Neutrophil (primary cell): ENCODE measurements at regions not wholly inside any gene's neighbourhood (a gene's known extent, or its start where the extent isn't known, plus 50 kb on each side); places are given as distances from the start of the nearest gene placed in this dataset.

Experiments
- H3K27ac ChIP-seq: fragments of 200-600 bp; sonication (generic); 2 replicates; pipeline ENCODE4 v1.5.1; 2016; ENCODE audit warnings: mild to moderate bottlenecking, moderate library complexity
- H3K27me3 ChIP-seq: fragments of 200-600 bp; sonication (generic); 2 replicates; pipeline ENCODE4 v1.6.0; 2016; ENCODE audit warnings: mild to moderate bottlenecking
- H3K36me3 ChIP-seq: fragments of 200-600 bp; sonication (generic); 2 replicates; pipeline ENCODE4 v1.5.1; 2017
- H3K4me1 ChIP-seq, 2 experiments: fragments of 200-600 bp in 1 of 2; sonication (generic) in 1 of 2; 1 replicate in 1 of 2; 2 replicates in 1 of 2; pipeline versions ENCODE4 v1.5.1 to v1.6.1; 2013 to 2016; ENCODE audit warnings: low read depth in 1 of 2, low read length in 1 of 2, mild to moderate bottlenecking in 1 of 2, moderate library complexity in 1 of 2; ENCODE audit not compliant: control insufficient read depth in 1 of 2, insufficient read depth in 1 of 2
- H3K4me3 ChIP-seq, 2 experiments: fragments of 200-600 bp in 1 of 2; sonication (generic) in 1 of 2; 1 replicate in 1 of 2; 2 replicates in 1 of 2; pipeline ENCODE4 v1.5.1; 2013 to 2016; ENCODE audit warnings: low read depth in 1 of 2, low read length in 1 of 2, mild to moderate bottlenecking in 1 of 2, moderate library complexity in 1 of 2
- H3K9me3 ChIP-seq: fragments of 200-600 bp; sonication (generic); 2 replicates; pipeline ENCODE4 v1.5.1; 2016
- TF ChIP-seq, protein P1 (sequence below): fragments of 200-600 bp; sonication (generic); IDR thresholded peaks from 2 replicates; pipeline ENCODE4 v1.5.1; 2016; ENCODE audit warnings: antibody characterized with exemption

DNA sequence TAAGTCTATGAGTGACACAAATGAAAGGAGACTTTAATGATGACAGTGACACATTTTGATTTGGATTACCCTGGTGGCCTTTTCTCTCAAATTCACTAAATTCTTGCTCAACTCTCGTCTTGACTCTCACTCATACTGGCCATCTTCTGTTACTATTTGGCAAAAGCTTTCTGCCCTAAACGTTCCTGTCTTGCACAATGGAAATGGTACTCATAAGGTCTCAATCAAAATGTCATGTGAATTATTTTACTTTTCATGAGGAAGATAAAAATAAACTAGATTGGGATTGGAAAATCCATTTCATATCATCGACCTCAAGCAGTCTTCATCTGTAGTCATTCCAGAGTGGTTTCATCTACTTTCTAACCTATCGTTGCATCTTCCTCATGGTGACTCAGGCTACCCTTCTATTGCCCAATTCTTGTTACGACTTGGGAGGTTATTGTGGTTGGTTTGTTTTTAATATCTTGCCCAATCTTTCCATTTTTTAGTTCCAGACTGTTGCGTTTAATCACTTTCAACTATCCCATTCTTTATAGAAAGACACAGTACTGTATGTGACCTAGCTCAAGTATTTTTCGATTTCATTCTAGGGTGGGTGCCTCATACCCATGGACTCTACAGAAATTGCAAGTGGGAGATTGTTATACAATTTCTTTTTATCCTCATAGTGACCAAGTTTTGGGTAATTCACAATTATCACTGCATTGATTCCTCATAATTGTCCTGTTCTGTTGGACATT lies 317.2 kb upstream of the KCNJ16 start:
- H3K4me3 ChIP-seq = no peak overlapping the region
- H3K27ac ChIP-seq = no peak overlapping the region

DNA sequence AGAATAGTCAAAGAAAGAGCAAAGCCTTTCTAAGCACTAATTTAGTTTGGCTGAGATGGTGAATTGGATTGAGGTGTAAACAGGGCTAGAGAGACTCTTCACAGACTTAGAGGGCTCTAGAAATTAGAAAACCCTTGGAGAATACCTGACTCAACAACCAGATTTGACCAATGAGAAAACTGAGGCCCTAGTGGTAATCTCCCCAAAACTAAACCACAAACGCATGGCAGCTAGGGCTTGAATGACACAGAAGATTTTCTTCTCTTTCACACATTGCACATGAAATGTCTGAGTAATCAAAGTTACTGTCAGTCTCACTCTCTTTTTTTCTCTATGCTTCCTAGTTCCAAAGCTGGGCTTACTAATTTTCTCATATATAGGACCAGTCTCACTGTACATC lies 314.5 kb upstream of the KCNJ16 start:
- Histone ChIP-seq H3K9me3 (no peaks in the 10 kb centered on the region), H3K36me3 (no peaks in the 10 kb centered on the region), H3K4me3 (no peak overlapping the region), H3K4me1 (no peaks in the 10 kb centered on the region), H3K27me3 (no peaks in the 10 kb centered on the region), H3K27ac (no peak overlapping the region)
- TF ChIP-seq, protein P1, sequence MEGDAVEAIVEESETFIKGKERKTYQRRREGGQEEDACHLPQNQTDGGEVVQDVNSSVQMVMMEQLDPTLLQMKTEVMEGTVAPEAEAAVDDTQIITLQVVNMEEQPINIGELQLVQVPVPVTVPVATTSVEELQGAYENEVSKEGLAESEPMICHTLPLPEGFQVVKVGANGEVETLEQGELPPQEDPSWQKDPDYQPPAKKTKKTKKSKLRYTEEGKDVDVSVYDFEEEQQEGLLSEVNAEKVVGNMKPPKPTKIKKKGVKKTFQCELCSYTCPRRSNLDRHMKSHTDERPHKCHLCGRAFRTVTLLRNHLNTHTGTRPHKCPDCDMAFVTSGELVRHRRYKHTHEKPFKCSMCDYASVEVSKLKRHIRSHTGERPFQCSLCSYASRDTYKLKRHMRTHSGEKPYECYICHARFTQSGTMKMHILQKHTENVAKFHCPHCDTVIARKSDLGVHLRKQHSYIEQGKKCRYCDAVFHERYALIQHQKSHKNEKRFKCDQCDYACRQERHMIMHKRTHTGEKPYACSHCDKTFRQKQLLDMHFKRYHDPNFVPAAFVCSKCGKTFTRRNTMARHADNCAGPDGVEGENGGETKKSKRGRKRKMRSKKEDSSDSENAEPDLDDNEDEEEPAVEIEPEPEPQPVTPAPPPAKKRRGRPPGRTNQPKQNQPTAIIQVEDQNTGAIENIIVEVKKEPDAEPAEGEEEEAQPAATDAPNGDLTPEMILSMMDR = no peak

More for the DNA sequence above, 317.2 kb upstream of the KCNJ16 start:
- Histone ChIP-seq H3K27me3 (no peaks in the 10 kb centered on the region), H3K4me1 (no peaks in the 10 kb centered on the region), H3K9me3 (no peaks in the 10 kb centered on the region), H3K36me3 (no peaks in the 10 kb centered on the region)
- TF ChIP-seq, protein P1 = no peak

DNA sequence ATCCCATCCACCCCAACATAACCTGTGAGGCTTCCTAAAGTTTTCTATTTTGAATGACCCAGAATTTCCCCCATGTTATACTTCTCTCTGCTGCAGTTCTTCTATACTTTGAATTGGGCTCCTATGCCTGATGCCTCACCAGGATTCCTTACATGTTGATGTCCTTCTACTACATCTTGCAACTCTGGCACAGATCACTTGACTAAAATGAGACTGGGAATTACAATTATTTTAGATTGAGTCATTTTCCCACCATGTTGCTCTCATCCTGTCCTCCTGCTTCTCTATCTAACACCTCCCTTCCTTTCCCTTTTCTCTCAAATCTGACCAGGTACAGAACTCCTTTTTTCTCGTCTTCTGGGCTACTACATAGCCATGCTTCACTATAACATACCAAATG lies 314.0 kb upstream of the KCNJ16 start:
- Histone ChIP-seq H3K36me3 (no peaks in the 10 kb centered on the region), H3K9me3 (no peaks in the 10 kb centered on the region), H3K27me3 (no peaks in the 10 kb centered on the region), H3K4me1 (no peaks in the 10 kb centered on the region), H3K27ac (no peak overlapping the region), H3K4me3 (no peak overlapping the region)
- TF ChIP-seq, protein P1 = no peak

DNA sequence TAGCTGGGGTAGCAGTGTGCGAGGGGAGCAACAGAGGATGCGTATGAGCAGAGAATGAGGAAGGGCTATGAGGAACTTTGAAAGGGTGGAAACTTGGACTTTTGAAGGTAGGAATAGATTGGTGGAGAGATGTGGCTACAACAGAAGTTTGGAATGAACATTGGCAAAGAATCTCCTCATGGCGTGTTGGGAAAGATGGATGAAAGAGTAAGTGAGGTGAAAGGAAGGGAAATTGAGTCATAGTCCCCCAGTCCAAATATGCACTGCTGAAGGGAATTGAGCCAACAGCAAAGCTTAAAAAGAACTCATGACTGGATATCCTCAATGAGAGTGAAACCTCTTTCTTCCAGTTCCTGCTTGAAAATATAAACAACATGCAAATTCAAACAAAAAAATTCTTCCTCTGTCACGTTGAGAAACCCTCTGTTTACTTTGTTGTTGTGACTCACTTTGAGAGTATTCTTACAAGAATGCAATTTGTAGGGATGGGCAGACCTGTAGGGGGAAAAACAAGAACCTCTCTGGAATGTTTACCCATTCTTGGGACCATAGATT lies 313.2 kb upstream of the KCNJ16 start:
- TF ChIP-seq, protein P1 = no peak
- no peaks in the 10 kb centered on the region for H3K9me3 ChIP-seq
- H3K27me3 ChIP-seq = no peaks in the 10 kb centered on the region
- H3K27ac ChIP-seq = no peak overlapping the region
- H3K4me1 ChIP-seq = no peaks in the 10 kb centered on the region
- no peak overlapping the region for H3K4me3 ChIP-seq
- H3K36me3 ChIP-seq = no peaks in the 10 kb centered on the region

DNA sequence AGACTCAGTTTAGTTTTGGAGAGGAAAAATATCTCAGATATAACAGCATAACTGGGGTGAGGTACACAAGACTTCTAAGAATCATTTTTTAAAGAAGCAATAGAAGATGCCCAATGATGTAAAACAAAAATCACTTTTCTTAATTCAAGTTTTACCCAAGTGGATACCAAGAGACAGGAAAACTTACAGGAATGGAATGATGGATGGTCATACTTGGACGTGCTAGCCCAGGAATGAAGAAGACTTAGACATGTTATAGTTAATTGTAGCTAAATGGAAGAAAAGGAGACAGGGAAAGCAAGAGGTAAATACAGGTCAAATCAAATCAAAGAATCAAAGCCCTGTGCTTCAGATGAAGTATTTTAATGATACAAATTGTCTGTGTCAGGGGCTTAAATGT lies 312.7 kb upstream of the KCNJ16 start:
- Histone ChIP-seq H3K27ac (no peak overlapping the region), H3K4me3 (no peak overlapping the region), H3K36me3 (no peaks in the 10 kb centered on the region), H3K4me1 (no peaks in the 10 kb centered on the region), H3K9me3 (no peaks in the 10 kb centered on the region), H3K27me3 (no peaks in the 10 kb centered on the region)
- TF ChIP-seq, protein P1 = no peak
